SK-N-SH (cell line): ENCODE measurements at regions not wholly inside any gene's neighbourhood (a gene's known extent, or its start where the extent isn't known, plus 50 kb on each side); places are given as distances from the start of the nearest gene placed in this dataset.

Experiments used
- CHD2 ChIP-seq: fragments of 150-350 bp; IDR thresholded peaks from 2 replicates; pipeline ENCODE4 v1.6.1; 2018; ENCODE audit warnings: low read length; ENCODE audit not compliant: partially characterized antibody
- CTCF ChIP-seq: fragments of 200-600 bp; sonication (generic); IDR thresholded peaks from 2 replicates; pipeline ENCODE4 v1.6.1; 2017; ENCODE audit warnings: antibody characterized with exemption, mild to moderate bottlenecking, moderate library complexity
- EP300 ChIP-seq, 2 experiments: IDR thresholded peaks; 2 replicates each; pipeline versions ENCODE4 v1.4.0 to v1.6.1; 2012; ENCODE audit warnings: borderline replicate concordance in 1 of 2, low read depth in 1 of 2, low read length in 1 of 2

- TF ChIP-seq CTCF (no peak), EP300 (IDR thresholded peaks at IDR 0.05; ENCODE audit: borderline replicate concordance in 1 of 2, low read depth in 1 of 2, low read length in 1 of 2) (no peak), CHD2 (no peak)
These were observed 1260.7 kb upstream of the PRMT6 start for GRCh38 chr1:105795741-105796140.
